ENCODE measurements at regions not wholly inside any gene's neighbourhood (a gene's known extent, or its start where the extent isn't known, plus 50 kb on each side); places are given as distances from the start of the nearest gene placed in this dataset.

DNA sequence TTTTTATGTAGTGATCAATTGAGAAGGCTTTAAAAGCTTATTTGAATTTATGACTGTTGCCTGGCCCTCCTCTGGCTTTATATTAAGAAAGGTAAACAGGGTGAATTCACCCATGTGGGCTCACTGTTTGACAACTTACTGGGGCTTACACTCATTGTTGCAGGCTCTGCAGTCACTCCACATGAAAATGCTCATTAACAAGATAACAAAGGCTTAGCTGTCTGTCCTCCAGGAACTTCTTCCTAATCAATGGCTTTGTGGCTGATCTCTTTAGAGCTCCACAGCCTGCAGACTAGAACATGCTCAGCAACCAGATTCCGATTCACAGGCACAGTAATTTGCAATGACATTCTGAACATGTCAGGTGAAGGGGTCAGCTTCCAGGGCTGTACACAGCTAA, 323.2 kb upstream of the MAN1A1 start:
- ChIA-PET POLR2A (ENCODE audit: partially characterized antibody) (no interaction called here), CTCF (ENCODE audit: partially characterized antibody) (no interaction called here)
- Histone ChIP-seq H2BK20ac (ENCODE audit: low read length) (no peak overlapping the region), H3K4me3 (ENCODE audit: extremely low read depth in 1 of 4, insufficient read depth in 2 of 4, low read depth in 3 of 4, low read length in 4 of 4) (no peak overlapping the region), H3K56ac (replicated peaks; ENCODE audit: insufficient read length, low read depth, low read length) (no peak overlapping the region), H3K9me3 (ENCODE audit: insufficient read depth in 2 of 2, low read depth in 1 of 2, low read length in 1 of 2) (no peaks in the 10 kb centered on the region), H2BK12ac (ENCODE audit: low read depth, low read length) (no peak overlapping the region), H3K79me1 (ENCODE audit: low read depth, low read length) (no peaks in the 10 kb centered on the region), H3K18ac (ENCODE audit: extremely low read depth, low read length) (no peak overlapping the region), H2AFZ (ENCODE audit: low read length) (no peak overlapping the region), H3K23me2 (ENCODE audit: low read depth, low read length) (no peaks in the 10 kb centered on the region), H4K91ac (replicated peaks; ENCODE audit: insufficient read length, low read length) (no peak overlapping the region), H4K20me1 (replicated peaks in 1 of 2; ENCODE audit: control insufficient read depth in 1 of 2, insufficient read depth in 2 of 2, low read length in 2 of 2) (no peaks in the 10 kb centered on the region), H3K27me3 (replicated peaks in 1 of 4; ENCODE audit: control insufficient read depth in 3 of 4, extremely low read depth in 1 of 4, insufficient read depth in 3 of 4, low read length in 3 of 4) (no peaks in the 10 kb centered on the region), H3K9ac (replicated peaks in 1 of 4; ENCODE audit: extremely low read depth in 1 of 4, low read depth in 3 of 4, low read length in 3 of 4) (no peak overlapping the region), H4K5ac (ENCODE audit: insufficient read length, low read depth, low read length) (no peak overlapping the region), H3K27ac (ENCODE audit: low read depth, low read length) (no peak overlapping the region), H3K4ac (replicated peaks; ENCODE audit: insufficient read length, low read depth, low read length) (no peak overlapping the region), H3K23ac (ENCODE audit: insufficient read length) (no peak overlapping the region), H3K36me3 (ENCODE audit: control insufficient read depth in 2 of 4, insufficient read depth in 4 of 4, low read length in 3 of 4) (no peaks in the 10 kb centered on the region), H3K4me2 (ENCODE audit: insufficient read depth in 1 of 2, low read depth in 2 of 2, low read length in 2 of 2) (peak overlapping the region in 1 of 2 experiments; percentile 38; a peak in 1 of 4 replicates), H3K79me2 (ENCODE audit: control insufficient read depth in 1 of 2, insufficient read depth in 2 of 2, low read length in 2 of 2) (no peaks in the 10 kb centered on the region), H3K14ac (ENCODE audit: insufficient read length) (no peak overlapping the region), H2BK5ac (ENCODE audit: low read depth, low read length) (no peak overlapping the region), H2BK120ac (replicated peaks; ENCODE audit: low read depth, low read length) (no peak overlapping the region), H2AK5ac (ENCODE audit: low read depth, low read length) (no peak overlapping the region), H4K8ac (ENCODE audit: extremely low read depth, insufficient read depth, low read length) (no peak overlapping the region), H3K4me1 (replicated peaks in 1 of 4; ENCODE audit: control insufficient read depth in 3 of 4, insufficient read depth in 4 of 4, low read length in 3 of 4) (peaks cover 2 to 10% (median 3%) of the 10 kb centered on the region in 4 experiments; a peak in 6 of 7 replicates), H2BK15ac (ENCODE audit: low read length) (no peak overlapping the region)
- DNase-seq (ENCODE audit: low read depth in 1 of 2, low spot score in 2 of 2) (peak in 1 of 2 experiments; percentile 23), FAIRE-seq (peak; percentile 98)
- WGBS, 2 experiments (ENCODE audit: extremely low coverage in 1 of 2, insufficient coverage in 1 of 2, insufficient read length in 1 of 2, insufficient replicate concordance in 2 of 2, low coverage in 1 of 2, low lambda C conversion rate in 2 of 2, missing lambda C conversion rate in 1 of 2) = 56% methylated on average over 1 of the region's 1 CpG; no CpG with 5 or more reads in 1 of the 2 experiments
- TF ChIP-seq, protein P1, sequence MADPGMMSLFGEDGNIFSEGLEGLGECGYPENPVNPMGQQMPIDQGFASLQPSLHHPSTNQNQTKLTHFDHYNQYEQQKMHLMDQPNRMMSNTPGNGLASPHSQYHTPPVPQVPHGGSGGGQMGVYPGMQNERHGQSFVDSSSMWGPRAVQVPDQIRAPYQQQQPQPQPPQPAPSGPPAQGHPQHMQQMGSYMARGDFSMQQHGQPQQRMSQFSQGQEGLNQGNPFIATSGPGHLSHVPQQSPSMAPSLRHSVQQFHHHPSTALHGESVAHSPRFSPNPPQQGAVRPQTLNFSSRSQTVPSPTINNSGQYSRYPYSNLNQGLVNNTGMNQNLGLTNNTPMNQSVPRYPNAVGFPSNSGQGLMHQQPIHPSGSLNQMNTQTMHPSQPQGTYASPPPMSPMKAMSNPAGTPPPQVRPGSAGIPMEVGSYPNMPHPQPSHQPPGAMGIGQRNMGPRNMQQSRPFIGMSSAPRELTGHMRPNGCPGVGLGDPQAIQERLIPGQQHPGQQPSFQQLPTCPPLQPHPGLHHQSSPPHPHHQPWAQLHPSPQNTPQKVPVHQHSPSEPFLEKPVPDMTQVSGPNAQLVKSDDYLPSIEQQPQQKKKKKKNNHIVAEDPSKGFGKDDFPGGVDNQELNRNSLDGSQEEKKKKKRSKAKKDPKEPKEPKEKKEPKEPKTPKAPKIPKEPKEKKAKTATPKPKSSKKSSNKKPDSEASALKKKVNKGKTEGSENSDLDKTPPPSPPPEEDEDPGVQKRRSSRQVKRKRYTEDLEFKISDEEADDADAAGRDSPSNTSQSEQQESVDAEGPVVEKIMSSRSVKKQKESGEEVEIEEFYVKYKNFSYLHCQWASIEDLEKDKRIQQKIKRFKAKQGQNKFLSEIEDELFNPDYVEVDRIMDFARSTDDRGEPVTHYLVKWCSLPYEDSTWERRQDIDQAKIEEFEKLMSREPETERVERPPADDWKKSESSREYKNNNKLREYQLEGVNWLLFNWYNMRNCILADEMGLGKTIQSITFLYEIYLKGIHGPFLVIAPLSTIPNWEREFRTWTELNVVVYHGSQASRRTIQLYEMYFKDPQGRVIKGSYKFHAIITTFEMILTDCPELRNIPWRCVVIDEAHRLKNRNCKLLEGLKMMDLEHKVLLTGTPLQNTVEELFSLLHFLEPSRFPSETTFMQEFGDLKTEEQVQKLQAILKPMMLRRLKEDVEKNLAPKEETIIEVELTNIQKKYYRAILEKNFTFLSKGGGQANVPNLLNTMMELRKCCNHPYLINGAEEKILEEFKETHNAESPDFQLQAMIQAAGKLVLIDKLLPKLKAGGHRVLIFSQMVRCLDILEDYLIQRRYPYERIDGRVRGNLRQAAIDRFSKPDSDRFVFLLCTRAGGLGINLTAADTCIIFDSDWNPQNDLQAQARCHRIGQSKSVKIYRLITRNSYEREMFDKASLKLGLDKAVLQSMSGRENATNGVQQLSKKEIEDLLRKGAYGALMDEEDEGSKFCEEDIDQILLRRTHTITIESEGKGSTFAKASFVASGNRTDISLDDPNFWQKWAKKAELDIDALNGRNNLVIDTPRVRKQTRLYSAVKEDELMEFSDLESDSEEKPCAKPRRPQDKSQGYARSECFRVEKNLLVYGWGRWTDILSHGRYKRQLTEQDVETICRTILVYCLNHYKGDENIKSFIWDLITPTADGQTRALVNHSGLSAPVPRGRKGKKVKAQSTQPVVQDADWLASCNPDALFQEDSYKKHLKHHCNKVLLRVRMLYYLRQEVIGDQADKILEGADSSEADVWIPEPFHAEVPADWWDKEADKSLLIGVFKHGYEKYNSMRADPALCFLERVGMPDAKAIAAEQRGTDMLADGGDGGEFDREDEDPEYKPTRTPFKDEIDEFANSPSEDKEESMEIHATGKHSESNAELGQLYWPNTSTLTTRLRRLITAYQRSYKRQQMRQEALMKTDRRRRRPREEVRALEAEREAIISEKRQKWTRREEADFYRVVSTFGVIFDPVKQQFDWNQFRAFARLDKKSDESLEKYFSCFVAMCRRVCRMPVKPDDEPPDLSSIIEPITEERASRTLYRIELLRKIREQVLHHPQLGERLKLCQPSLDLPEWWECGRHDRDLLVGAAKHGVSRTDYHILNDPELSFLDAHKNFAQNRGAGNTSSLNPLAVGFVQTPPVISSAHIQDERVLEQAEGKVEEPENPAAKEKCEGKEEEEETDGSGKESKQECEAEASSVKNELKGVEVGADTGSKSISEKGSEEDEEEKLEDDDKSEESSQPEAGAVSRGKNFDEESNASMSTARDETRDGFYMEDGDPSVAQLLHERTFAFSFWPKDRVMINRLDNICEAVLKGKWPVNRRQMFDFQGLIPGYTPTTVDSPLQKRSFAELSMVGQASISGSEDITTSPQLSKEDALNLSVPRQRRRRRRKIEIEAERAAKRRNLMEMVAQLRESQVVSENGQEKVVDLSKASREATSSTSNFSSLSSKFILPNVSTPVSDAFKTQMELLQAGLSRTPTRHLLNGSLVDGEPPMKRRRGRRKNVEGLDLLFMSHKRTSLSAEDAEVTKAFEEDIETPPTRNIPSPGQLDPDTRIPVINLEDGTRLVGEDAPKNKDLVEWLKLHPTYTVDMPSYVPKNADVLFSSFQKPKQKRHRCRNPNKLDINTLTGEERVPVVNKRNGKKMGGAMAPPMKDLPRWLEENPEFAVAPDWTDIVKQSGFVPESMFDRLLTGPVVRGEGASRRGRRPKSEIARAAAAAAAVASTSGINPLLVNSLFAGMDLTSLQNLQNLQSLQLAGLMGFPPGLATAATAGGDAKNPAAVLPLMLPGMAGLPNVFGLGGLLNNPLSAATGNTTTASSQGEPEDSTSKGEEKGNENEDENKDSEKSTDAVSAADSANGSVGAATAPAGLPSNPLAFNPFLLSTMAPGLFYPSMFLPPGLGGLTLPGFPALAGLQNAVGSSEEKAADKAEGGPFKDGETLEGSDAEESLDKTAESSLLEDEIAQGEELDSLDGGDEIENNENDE (IDR thresholded peaks at IDR 0.05; ENCODE audit: insufficient replicate concordance, low read length) = peak; percentile 59
